CD4-positive, CD25-positive, alpha-beta regulatory T cell (primary cell): ENCODE measurements at regions not wholly inside any gene's neighbourhood (a gene's known extent, or its start where the extent isn't known, plus 50 kb on each side); places are given as distances from the start of the nearest gene placed in this dataset.
"Not testable (repeated sequence)": the region's sequence is repeated elsewhere in the genome, so short reads cannot be mapped to it uniquely, and the experiment has no call there.

ENCODE experiments used
- ATAC-seq, 2 donors: fragments of 150-1000 bp; cut with Tn5 transposase; one replicate each; pipeline ENCODE4 v1.10.0; 2021; ENCODE audit warnings: low read depth in 2 of 2, moderate number of reproducible peaks in 2 of 2, moderate library complexity in 1 of 2
- DNase-seq, 3 donors: peaks; one replicate each; pipeline versions ENCODE4 v3.0.0 to v3.0.0-alpha.2; 2012 to 2022; ENCODE audit warnings: mixed read lengths in 1 of 3
- H3K27ac ChIP-seq: one replicate; pipeline ENCODE4 v1.7.0; 2013; ENCODE audit warnings: mild to moderate bottlenecking, low read length; ENCODE audit not compliant: insufficient read depth, poor library complexity, severe bottlenecking
- H3K27me3 ChIP-seq: one replicate; pipeline ENCODE4 v1.7.0; 2013; ENCODE audit warnings: low read length; ENCODE audit not compliant: control insufficient read depth, insufficient read depth
- H3K36me3 ChIP-seq: one replicate; pipeline ENCODE4 v1.7.0; 2013; ENCODE audit warnings: mild to moderate bottlenecking, low read length, moderate library complexity; ENCODE audit not compliant: control insufficient read depth, insufficient read depth
- H3K4me1 ChIP-seq: 2 replicates; pipeline ENCODE4 v1.7.0; 2013; ENCODE audit warnings: mild to moderate bottlenecking, low read length; ENCODE audit not compliant: insufficient read depth, control insufficient read depth, poor library complexity, severe bottlenecking
- H3K4me3 ChIP-seq: one replicate; pipeline ENCODE4 v1.7.0; 2013; ENCODE audit warnings: low read depth, mild to moderate bottlenecking, low read length, moderate library complexity
- H3K9me3 ChIP-seq, 2 experiments: 1 replicate in 1 of 2; 2 replicates in 1 of 2; pipeline ENCODE4 v1.7.0; 2013; ENCODE audit warnings: low read length in 2 of 2, mild to moderate bottlenecking in 1 of 2, moderate library complexity in 1 of 2; ENCODE audit not compliant: control insufficient read depth in 2 of 2
- H3K27ac Mint-ChIP-seq, 3 donors: one replicate each; pipeline ENCODE4 v1.8.0; 2020 to 2022; ENCODE audit warnings: mild to moderate bottlenecking in 3 of 3, mixed read lengths in 3 of 3, moderate library complexity in 2 of 3
- H3K27me3 Mint-ChIP-seq: one replicate; pipeline ENCODE4 v1.8.0; 2022; ENCODE audit warnings: mild to moderate bottlenecking, mixed read lengths
- H3K36me3 Mint-ChIP-seq: one replicate; pipeline ENCODE4 v1.8.0; 2020; ENCODE audit warnings: mixed read lengths
- H3K4me1 Mint-ChIP-seq, 4 donors: one replicate each; pipeline ENCODE4 v1.8.0; 2020 to 2022; ENCODE audit warnings: mixed read lengths in 4 of 4, mild to moderate bottlenecking in 1 of 4
- H3K4me3 Mint-ChIP-seq, 4 donors: one replicate each; pipeline ENCODE4 v1.8.0; 2020 to 2022; ENCODE audit warnings: mild to moderate bottlenecking in 4 of 4, mixed read lengths in 4 of 4, moderate library complexity in 3 of 4
- H3K9me3 Mint-ChIP-seq, 7 donors: one replicate each; pipeline ENCODE4 v1.8.0; 2020 to 2022; ENCODE audit warnings: mixed read lengths in 7 of 7, mild to moderate bottlenecking in 3 of 7, moderate library complexity in 2 of 7

- Mint-ChIP-seq H3K36me3 (no peaks in the 10 kb centered on the region), H3K4me3 (no peak overlapping the region), H3K4me1 (no peaks in the 10 kb centered on the region), H3K9me3 (peaks cover 3 to 18% (median 8%) of the 10 kb centered on the region in 7 donors), H3K27ac (no peak overlapping the region), H3K27me3 (no peaks in the 10 kb centered on the region)
- Histone ChIP-seq H3K4me1 (no peaks in the 10 kb centered on the region), H3K27ac (no peak overlapping the region), H3K9me3 (no peaks in the 10 kb centered on the region), H3K4me3 (no peak overlapping the region), H3K27me3 (no peaks in the 10 kb centered on the region), H3K36me3 (no peaks in the 10 kb centered on the region)
- DNase-seq (no peak), ATAC-seq (no peak)
Observed at GRCh38 chr3:95235916-95236315, 1173.1 kb downstream of the NSUN3 start.

DNA sequence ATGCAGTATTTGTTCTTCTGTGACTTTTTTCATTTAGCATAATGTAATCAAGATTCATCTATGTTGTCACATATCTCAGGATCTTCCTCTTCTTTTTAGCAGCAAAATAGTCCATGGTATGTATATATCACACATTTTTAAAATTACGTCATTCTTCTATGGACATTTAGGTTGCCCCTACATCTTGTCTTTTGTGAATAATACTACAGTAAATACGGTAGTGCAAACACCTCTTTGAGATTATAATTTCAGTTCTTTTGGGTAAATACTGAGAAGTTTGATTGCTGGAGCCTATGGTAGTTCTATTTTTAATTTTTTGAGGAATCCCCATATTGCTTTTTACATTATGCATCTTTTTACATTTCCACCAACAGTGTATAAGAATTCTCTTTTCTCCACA is 1174.9 kb downstream of the NSUN3 start:
- no peak overlapping the region for H3K4me3 Mint-ChIP-seq
- no peaks in the 10 kb centered on the region for H3K36me3 ChIP-seq
- H3K4me1 ChIP-seq: no peaks in the 10 kb centered on the region
- no peaks in the 10 kb centered on the region for H3K36me3 Mint-ChIP-seq
- no peaks in the 10 kb centered on the region for H3K4me1 Mint-ChIP-seq
- H3K27me3 Mint-ChIP-seq: no peaks in the 10 kb centered on the region
- H3K27ac Mint-ChIP-seq: no peak overlapping the region
- H3K4me3 ChIP-seq: no peak overlapping the region
- DNase-seq (no peak), ATAC-seq (no peak)
- H3K9me3 Mint-ChIP-seq: peaks cover 3 to 23% (median 11%) of the 10 kb centered on the region in 7 donors
- H3K27me3 ChIP-seq: no peaks in the 10 kb centered on the region
- no peaks in the 10 kb centered on the region for H3K9me3 ChIP-seq
- no peak overlapping the region for H3K27ac ChIP-seq

- DNase-seq: no peak
- no peak overlapping the region for H3K27ac Mint-ChIP-seq
- no peaks in the 10 kb centered on the region for H3K4me1 ChIP-seq
Observed at GRCh38 chr3:95240395-95240794, 1177.5 kb downstream of the NSUN3 start.

DNA sequence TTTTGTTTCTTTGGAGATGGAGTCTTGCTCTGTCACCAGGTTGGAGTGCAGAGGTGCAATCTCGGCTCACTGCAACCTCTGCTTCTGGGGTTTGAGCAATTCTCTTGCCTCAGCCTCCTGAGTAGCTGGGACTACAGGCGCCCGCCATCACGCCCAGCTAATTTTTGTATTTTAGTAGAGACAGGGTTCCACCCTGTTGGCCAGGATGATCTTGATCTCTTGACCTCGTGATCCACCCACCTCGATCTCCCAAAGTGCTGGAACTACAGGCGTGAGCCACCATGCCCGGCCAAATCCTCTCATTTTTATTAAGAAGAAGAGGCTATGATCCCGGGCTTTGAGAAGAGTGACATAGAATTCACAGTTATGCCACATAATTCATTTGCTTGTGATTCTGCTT is 1178.4 kb downstream of the NSUN3 start:
- H3K4me1 Mint-ChIP-seq, H3K27me3 Mint-ChIP-seq, H3K27ac Mint-ChIP-seq, H3K27me3 ChIP-seq, ATAC-seq, H3K27ac ChIP-seq, H3K36me3 ChIP-seq, H3K4me3 Mint-ChIP-seq, H3K4me1 ChIP-seq, H3K4me3 ChIP-seq, H3K9me3 ChIP-seq, H3K36me3 Mint-ChIP-seq, DNase-seq: not testable (repeated sequence)
- peaks cover 2 to 25% (median 11%) of the 10 kb centered on the region in 7 donors for H3K9me3 Mint-ChIP-seq

More at GRCh38 chr3:95240395-95240794, 1177.5 kb downstream of the NSUN3 start:
- Mint-ChIP-seq H3K9me3 (peaks cover 2 to 21% (median 11%) of the 10 kb centered on the region in 7 donors), H3K4me1 (no peaks in the 10 kb centered on the region), H3K36me3 (no peaks in the 10 kb centered on the region), H3K27me3 (no peaks in the 10 kb centered on the region), H3K4me3 (no peak overlapping the region)
- Histone ChIP-seq H3K4me3 (no peak overlapping the region), H3K27me3 (no peaks in the 10 kb centered on the region), H3K36me3 (no peaks in the 10 kb centered on the region), H3K27ac (no peak overlapping the region), H3K9me3 (no peaks in the 10 kb centered on the region)
- no peak for ATAC-seq

DNA sequence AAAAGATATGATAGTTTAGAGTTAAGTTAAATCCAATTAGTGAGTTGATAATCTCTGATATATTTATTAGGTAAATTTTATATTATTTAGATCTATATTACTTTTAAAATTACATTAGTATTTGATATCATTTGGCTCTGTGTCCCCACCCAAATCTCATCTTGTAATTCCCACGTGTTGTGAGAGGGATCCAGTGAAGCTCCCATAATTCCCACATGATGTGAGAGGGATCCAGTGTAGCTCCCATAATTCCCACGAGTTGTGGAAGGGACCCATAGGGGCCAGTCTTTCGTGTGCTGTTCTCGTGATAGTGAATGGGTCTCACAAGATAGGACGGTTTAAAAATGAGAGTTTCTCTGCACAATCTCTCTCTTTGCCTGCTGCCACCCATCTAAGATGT is 1183.6 kb downstream of the NSUN3 start:
- no peaks in the 10 kb centered on the region for H3K36me3 ChIP-seq
- H3K4me3 ChIP-seq: no peak overlapping the region
- Mint-ChIP-seq H3K36me3 (no peaks in the 10 kb centered on the region), H3K9me3 (peaks cover 0 to 13% (median 4%) of the 10 kb centered on the region in 7 donors), H3K27me3 (no peaks in the 10 kb centered on the region), H3K27ac (no peak overlapping the region), H3K4me1 (no peaks in the 10 kb centered on the region), H3K4me3 (no peak overlapping the region)
- ATAC-seq (no peak), DNase-seq (no peak)
- H3K27ac ChIP-seq: no peak overlapping the region
- no peaks in the 10 kb centered on the region for H3K27me3 ChIP-seq
- H3K4me1 ChIP-seq: no peaks in the 10 kb centered on the region
- no peaks in the 10 kb centered on the region for H3K9me3 ChIP-seq

DNA sequence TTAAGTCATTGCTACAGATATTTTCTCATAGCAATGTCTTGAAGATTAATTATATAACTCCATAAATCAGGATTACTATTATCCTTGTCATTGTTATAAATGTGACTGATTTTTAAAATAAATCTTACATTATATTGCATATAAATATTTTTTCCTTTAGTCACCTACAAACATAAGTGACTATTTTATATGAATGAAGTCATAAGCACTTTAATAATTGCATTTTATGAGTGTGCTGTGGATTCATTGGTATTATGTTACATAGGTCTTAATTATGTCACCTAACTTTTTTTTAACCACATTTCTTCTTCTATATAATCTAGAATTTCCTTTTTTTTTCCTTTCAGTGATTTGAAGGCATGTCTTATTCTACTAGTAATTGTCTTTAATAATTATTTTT is 1191.2 kb downstream of the NSUN3 start:
- Histone ChIP-seq H3K36me3 (no peaks in the 10 kb centered on the region), H3K9me3 (peaks cover 2 to 6% of the 10 kb centered on the region in 2 experiments), H3K4me3 (no peak overlapping the region), H3K27me3 (no peaks in the 10 kb centered on the region), H3K4me1 (no peaks in the 10 kb centered on the region), H3K27ac (no peak overlapping the region)
- no peak for ATAC-seq
- Mint-ChIP-seq H3K4me1 (no peaks in the 10 kb centered on the region), H3K4me3 (no peak overlapping the region), H3K27me3 (no peaks in the 10 kb centered on the region), H3K36me3 (no peaks in the 10 kb centered on the region), H3K9me3 (peaks cover 3 to 16% (median 6%) of the 10 kb centered on the region in 7 donors), H3K27ac (no peak overlapping the region)
- no peak for DNase-seq

DNA sequence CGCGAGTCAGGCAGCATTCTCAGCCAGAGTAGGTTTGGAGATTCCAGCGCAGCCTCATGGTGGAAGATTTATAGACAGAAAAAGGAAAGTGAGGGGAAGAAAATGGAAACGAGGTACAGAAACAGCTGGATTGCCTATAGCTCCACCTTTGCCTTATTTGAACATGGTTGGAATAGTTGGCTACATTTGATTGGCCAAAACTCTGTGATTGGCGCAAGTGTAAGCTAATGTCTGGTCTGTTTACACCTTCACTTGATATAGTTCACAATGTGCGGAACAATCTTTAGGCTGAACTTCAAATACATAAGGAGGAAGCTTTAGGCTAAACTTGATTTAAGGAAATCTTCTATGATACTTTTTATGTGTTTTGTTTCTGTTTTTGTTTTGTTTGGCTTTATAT is 1191.9 kb downstream of the NSUN3 start:
- H3K9me3 ChIP-seq: peaks cover 2 to 6% of the 10 kb centered on the region in 2 experiments
- ATAC-seq (no peak), DNase-seq (no peak)
- H3K4me1 Mint-ChIP-seq: no peaks in the 10 kb centered on the region
- H3K27ac Mint-ChIP-seq: no peak overlapping the region
- no peak overlapping the region for H3K4me3 ChIP-seq
- no peak overlapping the region for H3K27ac ChIP-seq
- H3K27me3 Mint-ChIP-seq: no peaks in the 10 kb centered on the region
- H3K27me3 ChIP-seq: no peaks in the 10 kb centered on the region
- H3K36me3 Mint-ChIP-seq: no peaks in the 10 kb centered on the region
- H3K9me3 Mint-ChIP-seq: peaks cover 3 to 20% (median 6%) of the 10 kb centered on the region in 7 donors
- no peak overlapping the region for H3K4me3 Mint-ChIP-seq
- no peaks in the 10 kb centered on the region for H3K36me3 ChIP-seq
- H3K4me1 ChIP-seq: no peaks in the 10 kb centered on the region

DNA sequence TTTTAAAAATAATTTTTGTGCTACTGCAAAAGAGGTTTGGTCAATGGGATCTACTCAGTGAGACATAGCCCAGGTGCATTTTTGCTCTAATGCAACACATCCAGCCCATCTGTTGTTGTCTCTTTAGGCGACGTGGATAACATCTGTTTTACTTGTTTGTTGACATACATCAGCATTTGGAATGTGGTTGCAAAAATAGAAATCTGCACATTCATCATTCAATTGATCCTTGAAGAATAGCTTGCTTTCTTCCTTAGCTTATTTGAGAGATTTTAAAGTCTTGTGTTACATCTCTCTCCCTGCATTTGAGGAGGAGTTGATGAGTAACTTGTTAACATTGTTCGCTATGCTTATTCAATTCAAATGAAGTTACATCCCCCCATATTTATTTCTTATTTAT is 1202.3 kb downstream of the NSUN3 start:
- Mint-ChIP-seq H3K4me1 (no peaks in the 10 kb centered on the region), H3K4me3 (no peak overlapping the region)

More for the DNA sequence above, 1202.3 kb downstream of the NSUN3 start:
- DNase-seq: no peak
- no peak for ATAC-seq
- no peak overlapping the region for H3K27ac Mint-ChIP-seq
- no peaks in the 10 kb centered on the region for H3K36me3 Mint-ChIP-seq
- Histone ChIP-seq H3K27ac (no peak overlapping the region), H3K27me3 (no peaks in the 10 kb centered on the region), H3K36me3 (no peaks in the 10 kb centered on the region), H3K4me1 (no peaks in the 10 kb centered on the region), H3K4me3 (no peak overlapping the region), H3K9me3 (peaks cover 0 to 3% of the 10 kb centered on the region in 2 experiments)
- H3K9me3 Mint-ChIP-seq: peaks cover 0 to 10% (median 2%) of the 10 kb centered on the region in 7 donors
- no peaks in the 10 kb centered on the region for H3K27me3 Mint-ChIP-seq
